HUDEP-2 (cell line): ENCODE measurements at regions not wholly inside any gene's neighbourhood (a gene's known extent, or its start where the extent isn't known, plus 50 kb on each side); places are given as distances from the start of the nearest gene placed in this dataset.
A peak's percentile ranks its signal among the peaks of the same experiment; 100 is the strongest.

Source experiments
- DNase-seq, 76 experiments: peaks; one replicate each; lab custom pipeline; 2025; ENCODE audit not compliant: unreplicated experiment in 76 of 76; lab: John Stamatoyannopoulos, UW

- DNase-seq, result peak in 16 of 76 experiments; percentile 6 to 60 (median 24)
Observed at GRCh38 chr12:59839514-59839913, 243.7 kb downstream of the SLC16A7 start.

- no peak for DNase-seq
Observed at GRCh38 chr12:59843260-59843843, 247.5 kb downstream of the SLC16A7 start.

- no peak for DNase-seq
Observed at GRCh38 chr12:59844750-59845149, 248.9 kb downstream of the SLC16A7 start.

- no peak for DNase-seq
Observed at GRCh38 chr12:59845293-59845692, 249.5 kb downstream of the SLC16A7 start.

GRCh38 chr12:59847127-59847526, 251.3 kb downstream of the SLC16A7 start:
- DNase-seq, result no peak

GRCh38 chr12:59850268-59850667, 254.4 kb downstream of the SLC16A7 start:
- DNase-seq, result no peak

GRCh38 chr12:59858508-59859170, 262.8 kb downstream of the SLC16A7 start:
- DNase-seq, result peak in 21 of 76 experiments; percentile 1 to 54 (median 31)

- DNase-seq, result no peak
Observed at GRCh38 chr12:59859171-59859510, 263.3 kb downstream of the SLC16A7 start.

- DNase-seq, result peak in 2 of 76 experiments; percentile 1 to 10
Observed at GRCh38 chr12:59861635-59862034, 265.8 kb downstream of the SLC16A7 start.

GRCh38 chr12:59867055-59867454, 271.2 kb downstream of the SLC16A7 start:
- DNase-seq, result no peak

GRCh38 chr12:59867689-59868088, 271.9 kb downstream of the SLC16A7 start:
- no peak for DNase-seq

- DNase-seq, result no peak
Observed at GRCh38 chr12:59871779-59872178, 275.9 kb downstream of the SLC16A7 start.

GRCh38 chr12:59873136-59873535, 277.3 kb downstream of the SLC16A7 start:
- no peak for DNase-seq

GRCh38 chr12:59874781-59875180, 279.0 kb downstream of the SLC16A7 start:
- DNase-seq, result no peak

- no peak for DNase-seq
Observed at GRCh38 chr12:59886131-59886733, 290.4 kb downstream of the SLC16A7 start.

- no peak for DNase-seq
Observed at GRCh38 chr12:59887178-59887577, 291.3 kb downstream of the SLC16A7 start.

GRCh38 chr12:59890896-59891579, 295.2 kb downstream of the SLC16A7 start:
- DNase-seq, result no peak

- DNase-seq, result no peak
Observed at GRCh38 chr12:59895166-59895775, 299.4 kb downstream of the SLC16A7 start.

GRCh38 chr12:59904874-59905521, 309.2 kb downstream of the SLC16A7 start:
- DNase-seq, result no peak

GRCh38 chr12:59911516-59911915, 315.7 kb downstream of the SLC16A7 start:
- no peak for DNase-seq

GRCh38 chr12:59916988-59917387, 321.2 kb downstream of the SLC16A7 start:
- no peak for DNase-seq
